ENCODE measurements at regions not wholly inside any gene's neighbourhood (a gene's known extent, or its start where the extent isn't known, plus 50 kb on each side); places are given as distances from the start of the nearest gene placed in this dataset.
"Not testable (repeated sequence)": the region's sequence is repeated elsewhere in the genome, so short reads cannot be mapped to it uniquely, and the experiment has no call there.

DNA sequence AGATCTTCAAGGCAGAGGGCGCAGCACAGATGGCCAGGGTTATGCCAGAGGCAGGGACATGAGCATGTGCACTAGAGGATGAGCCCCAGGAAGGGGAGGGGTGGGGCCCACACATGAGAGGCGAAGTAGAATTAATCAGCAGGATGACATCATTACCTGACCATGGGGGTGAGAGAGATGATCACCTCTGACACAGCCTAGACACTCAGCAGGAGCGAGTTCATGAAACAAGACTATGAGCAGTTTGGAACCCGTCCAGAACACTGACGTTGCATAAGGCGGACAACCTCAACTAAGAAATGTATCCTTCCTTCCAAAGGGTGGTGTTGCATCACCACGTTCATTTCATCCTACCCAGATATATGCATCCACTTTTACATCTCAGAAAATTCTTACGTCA, 446.7 kb upstream of the TENM3 start:
- FAIRE-seq (no peak), DNase-seq (ENCODE audit: insufficient read length) (no peak)
- TF ChIP-seq TAF1 (IDR thresholded peaks at IDR 0.05; ENCODE audit: borderline replicate concordance, low read depth, low read length) (no peak), POLR2A (IDR thresholded peaks at IDR 0.05; ENCODE audit: low read depth, low read length) (no peak), POLR2AphosphoS5 (IDR thresholded peaks at IDR 0.05; ENCODE audit: low read depth, low read length) (no peak)

DNA sequence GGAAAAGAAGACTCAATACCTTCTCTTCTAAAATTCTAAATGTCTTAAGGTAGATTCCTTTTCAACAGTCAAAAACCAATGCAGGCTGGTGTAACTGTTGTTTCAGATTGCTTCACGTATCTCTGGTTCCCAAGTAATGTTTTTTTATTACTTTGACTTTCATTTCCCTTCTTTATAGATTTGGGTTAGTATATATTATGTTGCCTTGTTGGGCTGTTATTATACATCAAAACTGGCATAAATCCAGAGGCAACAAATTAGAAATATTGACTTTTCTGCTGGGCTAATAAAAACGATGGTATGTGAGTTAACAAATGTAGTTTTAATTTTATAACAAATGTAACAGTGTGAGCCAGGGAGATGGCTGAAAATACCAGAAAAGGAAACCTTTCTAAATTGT, 444.7 kb upstream of the TENM3 start:
- TF ChIP-seq POLR2AphosphoS5 (IDR thresholded peaks at IDR 0.05; ENCODE audit: low read depth, low read length) (no peak), POLR2A (IDR thresholded peaks at IDR 0.05; ENCODE audit: low read depth, low read length) (no peak), TAF1 (IDR thresholded peaks at IDR 0.05; ENCODE audit: borderline replicate concordance, low read depth, low read length) (no peak)
- DNase-seq (ENCODE audit: insufficient read length): no peak
- FAIRE-seq: no peak

DNA sequence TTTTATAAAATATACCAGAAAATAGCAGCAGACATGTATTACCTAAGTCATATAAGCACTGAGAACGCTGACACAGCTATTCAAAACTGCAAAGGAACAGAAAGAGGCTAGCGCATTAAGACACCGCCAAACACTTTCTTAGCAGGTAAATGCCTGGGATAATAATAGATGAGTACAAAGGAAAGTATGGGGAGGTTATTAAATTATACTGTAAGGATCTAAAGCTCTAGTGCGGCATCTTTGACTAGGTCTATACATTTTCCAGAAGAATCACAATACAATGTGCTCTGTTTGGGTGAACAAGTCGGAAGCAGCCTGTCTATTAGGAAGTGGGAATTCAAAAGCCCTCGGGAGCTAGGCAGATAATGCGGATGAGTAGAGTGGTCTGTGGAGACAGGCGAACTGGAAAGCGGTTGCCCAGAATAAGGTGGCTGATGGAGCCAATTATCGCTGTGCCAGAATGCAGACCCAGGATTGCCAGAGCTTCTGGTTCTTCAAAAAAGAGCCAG, 443.6 kb upstream of the TENM3 start:
- FAIRE-seq: no peak
- TF ChIP-seq POLR2A (IDR thresholded peaks at IDR 0.05; ENCODE audit: low read depth, low read length) (no peak), POLR2AphosphoS5 (IDR thresholded peaks at IDR 0.05; ENCODE audit: low read depth, low read length) (no peak), TAF1 (IDR thresholded peaks at IDR 0.05; ENCODE audit: borderline replicate concordance, low read depth, low read length) (no peak)

DNA sequence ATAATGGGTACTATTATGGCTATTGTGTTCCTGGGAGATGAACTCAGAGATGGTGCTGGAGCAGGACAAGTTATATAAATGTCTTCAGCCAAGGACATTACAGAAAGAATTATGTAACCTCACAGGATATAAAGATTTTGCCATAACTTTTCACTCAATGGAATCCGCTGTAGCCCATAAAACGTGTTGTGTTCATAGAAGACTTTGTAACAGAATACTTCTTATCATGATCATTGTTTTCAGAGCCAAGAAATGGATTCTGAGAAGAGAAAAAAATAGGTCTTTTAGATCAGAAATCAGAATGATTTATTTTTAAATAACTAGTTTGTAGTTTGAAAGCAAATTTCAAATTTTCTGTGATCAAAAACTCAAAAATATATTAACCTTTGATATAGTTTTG, 441.0 kb upstream of the TENM3 start:
- TF ChIP-seq POLR2A (IDR thresholded peaks at IDR 0.05; ENCODE audit: low read depth, low read length) (no peak), TAF1 (IDR thresholded peaks at IDR 0.05; ENCODE audit: borderline replicate concordance, low read depth, low read length) (no peak), POLR2AphosphoS5 (IDR thresholded peaks at IDR 0.05; ENCODE audit: low read depth, low read length) (no peak)
- DNase-seq (ENCODE audit: insufficient read length) (no peak), FAIRE-seq (no peak)

More for the DNA sequence above, 443.6 kb upstream of the TENM3 start:
- no peak for DNase-seq (ENCODE audit: insufficient read length)

DNA sequence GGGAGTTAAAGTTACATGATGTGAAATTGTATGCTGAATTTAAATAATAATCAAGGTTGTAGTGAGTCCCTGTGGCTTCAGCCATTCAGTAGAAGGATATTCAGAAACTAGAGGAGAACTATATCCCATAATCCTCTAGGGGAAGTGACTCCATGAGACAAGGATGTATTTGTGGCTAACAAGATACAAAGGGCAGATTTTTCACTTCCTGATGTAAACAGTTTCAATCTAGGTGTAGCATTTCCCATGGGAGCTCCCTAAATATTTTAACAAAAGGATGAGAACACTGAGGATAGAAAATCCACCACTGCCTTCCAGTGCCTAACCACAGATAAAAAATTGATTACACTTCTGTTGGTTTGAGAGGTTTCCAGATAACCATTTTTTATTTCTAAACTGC, 435.4 kb upstream of the TENM3 start:
- FAIRE-seq: no peak
- no peak for DNase-seq (ENCODE audit: insufficient read length)
- TF ChIP-seq POLR2A (IDR thresholded peaks at IDR 0.05; ENCODE audit: low read depth, low read length): no peak

DNA sequence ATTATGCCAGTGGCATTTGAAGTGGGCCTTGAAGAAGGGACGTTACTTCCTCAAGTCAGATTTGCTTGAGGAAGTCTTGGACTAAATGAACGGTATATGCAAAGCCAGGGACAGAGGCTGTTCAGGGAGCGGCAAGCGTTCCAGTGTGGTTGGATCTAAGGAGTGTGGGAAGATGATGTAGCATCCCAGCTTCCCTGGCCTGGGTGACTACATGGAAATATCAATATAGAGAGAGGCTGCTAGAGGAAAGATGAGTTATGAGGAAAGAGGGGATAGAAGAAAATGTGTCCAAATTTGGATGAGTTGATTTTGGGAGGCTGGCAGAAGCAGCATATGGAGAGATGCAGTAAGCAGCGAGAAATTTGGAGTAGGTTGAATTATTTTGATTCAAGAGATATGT, 432.5 kb upstream of the TENM3 start:
- FAIRE-seq (no peak), DNase-seq (ENCODE audit: insufficient read length) (no peak)
- TF ChIP-seq POLR2AphosphoS5 (IDR thresholded peaks at IDR 0.05; ENCODE audit: low read depth, low read length): no peak
- TF ChIP-seq POLR2A (IDR thresholded peaks at IDR 0.05; ENCODE audit: low read depth, low read length): no peak

DNA sequence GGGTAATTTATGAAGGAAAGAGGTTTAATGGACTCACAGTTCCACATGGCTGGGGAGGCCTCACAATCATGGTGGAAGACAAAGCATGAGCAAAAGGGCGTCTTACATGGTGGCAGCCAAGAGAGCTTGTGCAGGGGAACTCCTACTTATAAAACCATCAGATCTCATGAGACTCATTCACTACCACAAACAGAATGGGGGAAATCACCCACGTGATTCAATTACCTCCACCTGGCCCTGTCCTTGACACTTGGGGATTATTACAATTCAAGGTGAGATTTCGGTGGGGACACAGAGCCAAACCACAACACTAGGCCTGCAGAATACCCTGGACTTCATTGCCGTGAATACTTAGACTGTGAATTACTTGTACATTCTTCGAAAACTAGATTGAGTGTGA, 431.7 kb upstream of the TENM3 start:
- DNase-seq (ENCODE audit: insufficient read length); FAIRE-seq: not testable (repeated sequence)

DNA sequence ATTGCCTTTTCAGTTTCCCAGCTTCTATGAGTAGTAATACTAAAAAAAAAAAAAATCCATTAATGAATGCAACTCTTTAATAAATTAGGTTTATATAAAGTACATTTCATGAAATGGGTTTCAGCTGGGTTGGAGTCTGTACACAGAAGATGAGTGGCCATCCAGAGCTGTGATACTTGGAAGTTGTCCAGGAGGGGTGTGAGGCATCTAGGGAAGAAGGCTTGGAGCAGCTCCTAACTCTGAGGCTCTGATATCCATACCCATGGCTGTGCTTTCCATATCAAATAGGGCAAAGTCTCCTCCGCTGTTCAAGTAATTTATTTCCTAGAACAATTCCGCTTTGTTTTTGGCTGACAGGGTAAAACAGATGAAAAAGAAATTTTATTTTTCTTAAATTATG, 423.3 kb upstream of the TENM3 start:
- TF ChIP-seq POLR2A (IDR thresholded peaks at IDR 0.05; ENCODE audit: low read depth, low read length) (no peak), POLR2AphosphoS5 (IDR thresholded peaks at IDR 0.05; ENCODE audit: low read depth, low read length) (no peak), TAF1 (IDR thresholded peaks at IDR 0.05; ENCODE audit: borderline replicate concordance, low read depth, low read length) (no peak)
- FAIRE-seq (no peak), DNase-seq (ENCODE audit: insufficient read length) (no peak)

DNA sequence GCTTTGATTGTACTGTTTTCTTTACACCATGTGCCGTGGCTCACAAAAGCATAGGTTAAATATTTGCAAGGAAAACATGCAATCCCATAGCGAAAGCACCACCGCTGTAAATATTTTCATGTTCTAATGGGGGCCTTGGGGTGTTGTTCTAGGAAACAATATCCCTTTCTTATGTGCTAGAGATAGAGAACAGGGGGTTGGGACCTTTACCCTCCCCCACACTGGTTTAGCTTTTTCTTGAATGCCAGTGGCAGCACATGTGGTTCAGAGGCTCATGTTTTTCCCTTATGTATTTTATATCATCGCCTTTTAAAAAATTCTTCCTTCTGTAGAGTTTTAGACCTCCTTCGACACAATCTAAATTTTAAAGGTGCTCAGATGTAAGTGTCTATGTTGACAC, 422.6 kb upstream of the TENM3 start:
- FAIRE-seq: no peak
- TF ChIP-seq POLR2AphosphoS5 (IDR thresholded peaks at IDR 0.05; ENCODE audit: low read depth, low read length): no peak
- no peak for TF ChIP-seq POLR2A (IDR thresholded peaks at IDR 0.05; ENCODE audit: low read depth, low read length)
- TF ChIP-seq TAF1 (IDR thresholded peaks at IDR 0.05; ENCODE audit: borderline replicate concordance, low read depth, low read length): no peak
- no peak for DNase-seq (ENCODE audit: insufficient read length)

DNA sequence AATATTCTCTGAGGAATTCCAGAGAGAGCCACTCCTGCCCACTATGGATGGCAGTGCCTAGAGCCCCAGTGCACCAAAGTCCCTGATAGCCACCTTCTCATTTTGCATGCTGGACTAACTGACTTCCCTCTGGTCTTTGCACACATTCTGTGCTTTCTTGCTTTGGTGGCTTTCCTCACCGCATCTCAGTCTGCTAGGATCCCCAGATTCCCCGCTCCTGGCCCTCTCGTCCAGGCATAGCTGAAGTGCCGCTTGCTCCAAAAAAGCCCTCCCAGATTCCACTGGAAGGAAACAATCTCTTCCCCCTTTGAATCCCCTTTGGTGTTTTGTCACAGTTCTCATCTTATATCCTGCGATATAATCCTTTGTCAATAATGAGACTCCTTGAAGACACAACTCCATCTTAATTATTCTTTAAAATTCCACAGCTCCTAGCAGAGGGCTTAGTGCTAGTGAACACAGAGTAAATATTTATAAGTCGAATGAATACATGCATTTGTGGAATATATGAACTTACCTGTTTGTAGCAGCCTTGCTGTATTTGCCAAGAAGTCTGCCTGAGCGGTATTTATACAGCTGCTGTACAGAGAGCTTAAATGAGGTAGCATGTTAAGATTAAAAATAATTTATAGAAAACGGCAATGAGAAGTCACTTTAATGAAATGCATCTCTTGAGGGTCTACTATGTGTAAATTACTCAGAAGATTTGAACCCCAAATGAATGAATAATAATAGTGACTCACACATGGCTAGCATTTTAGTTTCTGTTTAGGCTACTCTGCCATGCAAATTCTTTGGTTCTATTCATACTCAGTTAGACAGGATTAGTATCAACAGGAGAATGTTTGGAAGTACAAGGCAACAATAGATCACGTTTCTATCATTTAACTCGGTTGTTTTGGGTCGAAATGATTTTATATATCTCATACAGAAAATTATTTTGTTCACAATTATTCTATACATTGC, 421.9 kb upstream of the TENM3 start:
- DNase-seq (ENCODE audit: insufficient read length) (no peak), FAIRE-seq (no peak)
- no peak for TF ChIP-seq TAF1 (IDR thresholded peaks at IDR 0.05; ENCODE audit: borderline replicate concordance, low read depth, low read length)
- no peak for TF ChIP-seq POLR2A (IDR thresholded peaks at IDR 0.05; ENCODE audit: low read depth, low read length)
- no peak for TF ChIP-seq POLR2AphosphoS5 (IDR thresholded peaks at IDR 0.05; ENCODE audit: low read depth, low read length)

DNA sequence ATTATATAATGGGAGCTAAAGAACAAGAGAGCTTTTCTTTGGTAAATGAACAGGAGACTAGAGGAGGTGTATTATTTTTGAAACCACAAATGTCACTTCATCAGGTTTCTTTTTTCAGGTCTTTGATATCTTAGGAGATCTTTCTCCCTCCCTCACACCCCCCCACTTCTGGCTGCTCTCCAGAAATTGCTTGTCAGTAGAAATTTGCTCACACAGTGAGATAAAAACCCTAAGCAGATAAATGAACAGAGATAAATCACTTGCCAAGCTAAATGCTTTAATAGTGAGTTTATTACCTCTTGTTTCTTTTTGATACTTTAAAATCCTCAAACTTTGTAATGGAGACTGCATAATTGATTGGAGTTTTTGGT, 421.2 kb upstream of the TENM3 start:
- DNase-seq (ENCODE audit: insufficient read length) (no peak), FAIRE-seq (no peak)
- no peak for TF ChIP-seq TAF1 (IDR thresholded peaks at IDR 0.05; ENCODE audit: borderline replicate concordance, low read depth, low read length)
- TF ChIP-seq POLR2A (IDR thresholded peaks at IDR 0.05; ENCODE audit: low read depth, low read length): no peak
- no peak for TF ChIP-seq POLR2AphosphoS5 (IDR thresholded peaks at IDR 0.05; ENCODE audit: low read depth, low read length)

DNA sequence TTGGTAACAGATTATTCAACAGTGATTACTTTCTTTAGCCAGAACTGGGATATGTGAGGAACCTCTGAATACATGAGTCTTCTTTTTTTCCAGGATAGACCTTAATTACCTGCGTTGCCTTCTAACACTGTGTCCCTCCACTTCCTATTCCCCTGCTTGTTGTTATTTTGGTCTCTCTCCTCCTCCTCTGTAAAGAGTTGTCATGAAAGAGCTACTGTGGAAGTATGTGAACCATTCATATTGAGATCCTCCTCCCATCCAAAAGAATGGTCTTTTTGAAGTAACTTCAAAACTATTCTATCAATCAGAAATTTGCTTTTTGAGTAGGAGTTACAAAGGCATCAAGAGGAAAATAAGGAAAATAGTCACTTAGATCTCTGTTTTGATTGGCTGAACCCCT, 420.0 kb upstream of the TENM3 start:
- no peak for DNase-seq (ENCODE audit: insufficient read length)
- no peak for FAIRE-seq
- no peak for TF ChIP-seq POLR2A (IDR thresholded peaks at IDR 0.05; ENCODE audit: low read depth, low read length)
- no peak for TF ChIP-seq POLR2AphosphoS5 (IDR thresholded peaks at IDR 0.05; ENCODE audit: low read depth, low read length)
- TF ChIP-seq TAF1 (IDR thresholded peaks at IDR 0.05; ENCODE audit: borderline replicate concordance, low read depth, low read length): no peak
